ENCODE measurements at regions not wholly inside any gene's neighbourhood (a gene's known extent, or its start where the extent isn't known, plus 50 kb on each side); places are given as distances from the start of the nearest gene placed in this dataset.

GRCh38 chr5:162683284-162683683 is 615.7 kb downstream of the GABRG2 start:
- TF ChIP-seq CTCF (IDR thresholded peaks at IDR 0.05), result no peak
- TF ChIP-seq EP300 (IDR thresholded peaks at IDR 0.05), result no peak
- no peak for TF ChIP-seq POLR2AphosphoS5 (IDR thresholded peaks at IDR 0.05)
